ENCODE measurements at regions not wholly inside any gene's neighbourhood (a gene's known extent, or its start where the extent isn't known, plus 50 kb on each side); places are given as distances from the start of the nearest gene placed in this dataset.
"Not testable (repeated sequence)": the region's sequence is repeated elsewhere in the genome, so short reads cannot be mapped to it uniquely, and the experiment has no call there.

DNA sequence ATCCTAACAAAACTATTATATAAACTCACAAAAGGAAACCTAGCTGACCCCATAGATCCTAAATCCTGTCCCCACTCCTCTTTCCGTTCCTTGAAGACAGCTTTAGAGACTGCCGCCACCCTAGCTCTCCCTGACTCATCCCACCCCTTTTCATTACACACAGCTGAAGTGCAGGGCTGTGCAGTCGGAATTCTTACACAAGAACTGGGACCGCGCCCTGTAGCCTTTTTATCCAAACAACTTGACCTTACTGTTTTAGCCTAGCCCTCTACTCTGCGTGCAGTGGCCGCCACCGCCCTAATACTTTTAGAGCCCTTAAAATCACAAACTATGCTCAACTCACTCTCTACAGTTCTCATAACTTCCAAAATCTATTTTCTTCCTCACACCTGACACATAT lies 264.0 kb downstream of the SMARCA2 start:
- not testable (repeated sequence) for DNase-seq

DNA sequence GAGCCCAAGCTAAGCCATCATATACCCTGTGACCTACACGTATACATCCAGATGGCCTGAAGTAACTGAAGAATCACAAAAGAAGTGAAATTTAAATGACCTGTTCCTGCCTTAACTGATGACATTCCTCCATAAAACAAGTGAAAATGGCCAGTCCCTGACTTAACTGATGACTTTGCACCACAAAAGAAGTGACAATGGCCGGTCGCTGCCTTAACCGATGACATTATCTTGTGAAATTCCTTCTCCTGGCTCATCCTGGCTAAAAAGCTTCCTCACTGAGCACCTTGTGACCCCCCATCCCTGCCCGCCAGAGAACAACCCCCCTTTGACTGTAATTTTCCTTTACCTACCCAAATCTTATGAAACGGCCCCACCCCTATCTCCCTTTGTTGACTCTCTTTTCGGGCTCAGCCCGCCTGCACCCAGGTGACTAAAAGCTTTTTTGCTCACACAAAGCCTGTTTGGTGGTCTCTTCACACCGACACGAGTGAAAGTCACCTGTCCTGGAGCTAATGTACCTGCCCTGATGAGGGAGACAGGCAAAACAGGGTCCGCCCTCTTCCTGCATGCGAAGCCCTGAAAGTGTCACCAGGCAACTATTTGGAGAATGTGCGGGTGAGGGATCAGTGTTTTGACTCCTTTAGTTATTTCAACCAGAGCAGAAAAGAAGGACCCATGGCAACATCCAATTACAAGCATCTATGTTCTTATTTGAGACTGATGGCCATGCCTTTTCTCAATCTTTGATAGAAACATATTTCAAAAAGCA lies 266.1 kb downstream of the SMARCA2 start:
- DNase-seq, result no peak

DNA sequence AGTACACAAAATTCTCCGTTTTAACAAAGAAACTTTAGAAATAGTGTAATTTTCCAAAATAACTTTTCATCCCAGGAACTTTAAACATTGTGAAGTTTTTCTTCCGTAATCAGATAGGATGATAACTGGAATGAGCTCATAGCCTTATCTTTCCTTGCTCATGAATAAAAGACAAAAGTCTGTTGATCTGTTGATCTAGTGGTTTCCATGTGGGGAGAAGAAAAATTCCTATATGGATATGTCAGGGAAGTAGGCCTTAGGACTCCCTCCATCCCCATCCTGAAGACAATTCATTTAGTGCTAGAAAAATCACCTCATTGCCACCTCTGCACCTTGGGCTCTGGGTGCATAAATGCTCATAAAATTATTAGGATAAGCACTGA lies 266.6 kb downstream of the SMARCA2 start:
- no peak for DNase-seq

DNA sequence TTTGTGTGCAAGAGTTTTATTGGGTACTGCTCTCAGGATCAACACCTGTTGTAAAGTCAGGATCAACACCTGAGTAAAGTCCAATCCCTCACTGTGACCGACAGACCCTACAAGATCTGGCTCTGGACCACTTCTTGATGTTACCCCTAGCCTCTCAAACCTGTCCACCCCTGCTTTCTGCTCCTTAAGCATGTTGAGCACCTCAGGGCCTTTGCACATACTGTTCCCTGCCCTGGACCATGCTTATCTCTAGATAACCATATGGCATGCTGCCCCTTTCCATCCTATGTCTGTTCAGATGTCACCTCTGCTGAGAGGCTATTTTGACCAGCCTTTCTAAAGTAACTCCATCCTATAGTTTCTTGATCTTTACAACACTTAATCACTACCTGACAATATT lies 269.6 kb downstream of the SMARCA2 start:
- no peak for DNase-seq

DNA sequence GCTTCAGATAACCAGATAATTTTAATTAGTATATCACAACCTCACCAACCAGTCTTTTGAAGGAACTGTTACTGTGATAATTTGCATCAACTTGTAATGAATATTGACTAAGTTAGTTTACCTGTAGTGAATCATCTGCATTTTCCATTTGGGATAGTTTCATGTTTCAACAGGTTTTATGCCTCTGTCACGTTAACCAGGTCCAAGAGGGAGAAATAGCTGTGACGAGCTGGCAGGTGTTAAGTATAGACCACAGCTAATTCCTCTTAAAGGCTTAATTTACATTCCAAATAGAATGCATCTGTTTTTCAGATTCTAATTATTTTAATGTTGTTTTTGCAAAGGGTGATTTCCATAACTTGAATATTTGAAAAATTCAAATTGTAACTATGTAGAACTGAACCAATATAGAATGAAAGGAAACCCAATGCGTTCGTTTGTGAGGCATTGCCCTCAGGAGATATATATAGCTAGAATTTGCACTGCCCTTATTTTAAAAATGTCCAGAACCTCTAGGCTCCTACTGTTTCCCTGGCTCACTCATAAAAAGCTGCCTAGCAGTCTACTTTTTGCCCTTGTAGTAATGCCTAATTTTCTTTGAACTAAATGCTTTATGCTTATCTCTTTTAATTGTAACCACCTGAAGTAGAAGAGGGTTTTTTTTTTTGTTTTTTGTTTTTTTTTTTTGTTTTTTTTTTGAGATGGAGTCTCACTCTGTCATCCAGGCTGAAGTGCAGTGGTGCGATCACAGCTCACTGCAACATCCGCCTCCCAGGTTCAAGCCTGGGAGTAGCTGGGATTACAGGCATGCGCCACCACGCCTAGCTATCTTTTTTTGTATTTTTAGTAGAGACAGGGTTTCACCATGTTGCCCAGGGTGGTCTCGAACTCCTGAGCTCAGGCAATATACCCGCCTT lies 270.5 kb downstream of the SMARCA2 start:
- no peak for DNase-seq

DNA sequence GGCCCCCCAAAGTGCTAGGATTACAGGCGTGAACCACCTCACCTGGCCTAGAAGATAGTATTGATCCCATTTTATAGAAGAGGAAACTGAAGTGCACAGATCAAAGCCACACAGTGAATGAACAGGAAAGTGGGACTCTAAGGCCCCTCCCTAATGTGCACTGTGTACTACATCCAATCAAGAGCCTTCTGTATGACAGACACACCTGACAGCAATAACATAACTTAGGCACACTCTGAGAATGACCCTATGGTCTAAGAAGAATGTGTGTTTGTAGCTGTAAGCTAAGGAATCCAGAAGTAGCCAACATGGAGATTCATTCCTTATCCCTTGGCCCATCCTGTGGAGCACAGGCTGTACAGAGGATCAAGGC lies 271.2 kb downstream of the SMARCA2 start:
- no peak for DNase-seq

DNA sequence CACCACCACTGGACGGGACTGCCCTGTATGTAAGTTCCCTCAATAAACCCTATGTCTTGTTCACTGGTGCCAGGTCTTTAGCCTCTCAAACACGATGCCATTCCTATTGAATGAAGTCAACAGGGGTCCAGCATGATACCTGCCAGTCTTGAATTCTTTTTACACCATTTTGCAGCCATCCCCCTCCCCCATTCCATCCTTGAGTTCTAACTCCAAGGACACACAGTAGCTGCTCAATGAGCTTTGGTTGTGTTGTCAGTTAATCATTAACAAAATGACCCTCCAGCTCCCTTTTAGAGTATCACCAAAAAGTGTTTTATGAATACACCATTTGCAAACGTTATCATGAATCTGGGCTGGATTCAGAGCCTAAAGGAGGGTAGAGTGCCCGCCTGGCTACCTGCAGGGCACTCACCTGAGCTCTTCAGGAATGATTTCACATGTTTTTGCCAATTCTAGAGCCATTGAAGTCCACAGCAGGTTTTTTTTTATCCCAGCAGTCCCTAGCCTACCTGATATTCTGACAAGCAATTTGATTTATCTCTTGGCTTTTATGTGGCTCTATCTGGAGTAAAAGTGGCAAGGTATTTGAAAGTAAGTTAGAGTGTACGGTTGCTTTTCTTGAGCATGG lies 271.8 kb downstream of the SMARCA2 start:
- no peak for DNase-seq

DNA sequence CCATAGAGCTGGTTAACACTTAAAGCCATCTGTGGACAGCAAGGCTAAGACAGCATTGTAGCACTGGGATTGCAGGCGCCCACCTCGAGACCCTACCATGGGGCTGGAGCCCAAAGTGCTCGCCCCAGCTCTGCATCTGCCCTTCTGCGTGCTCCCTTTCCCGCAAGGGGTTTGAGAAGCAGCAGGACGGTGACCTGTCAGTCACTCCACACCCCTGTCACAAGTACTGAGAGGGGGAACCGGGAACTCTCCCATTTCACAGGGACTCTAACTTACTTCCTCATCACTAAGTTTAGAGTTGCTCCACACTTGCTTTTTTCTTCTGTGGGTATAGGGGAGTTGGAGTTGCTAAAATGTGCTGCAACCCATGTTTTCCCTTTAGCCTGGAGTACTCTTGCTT lies 273.2 kb downstream of the SMARCA2 start:
- DNase-seq, result no peak

DNA sequence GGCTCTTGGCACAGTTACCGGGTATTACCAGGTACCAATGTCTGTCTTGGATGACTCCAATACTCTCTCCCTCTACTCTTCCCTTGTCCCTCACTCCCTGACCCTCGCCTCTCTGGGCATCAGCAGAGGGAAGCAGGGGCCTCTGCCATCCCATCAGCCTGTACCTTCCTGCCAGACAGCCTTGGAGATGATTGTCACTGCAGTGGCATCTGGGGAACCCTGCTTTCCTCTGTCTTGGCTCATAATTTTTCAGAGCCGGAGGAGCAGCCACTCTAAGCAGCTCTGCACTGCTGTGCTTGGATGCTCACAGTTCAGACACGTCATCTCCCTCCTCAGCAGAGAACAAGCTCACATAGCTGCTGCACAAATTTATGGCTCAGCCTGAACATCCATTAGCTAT lies 274.1 kb downstream of the SMARCA2 start:
- DNase-seq, result no peak

DNA sequence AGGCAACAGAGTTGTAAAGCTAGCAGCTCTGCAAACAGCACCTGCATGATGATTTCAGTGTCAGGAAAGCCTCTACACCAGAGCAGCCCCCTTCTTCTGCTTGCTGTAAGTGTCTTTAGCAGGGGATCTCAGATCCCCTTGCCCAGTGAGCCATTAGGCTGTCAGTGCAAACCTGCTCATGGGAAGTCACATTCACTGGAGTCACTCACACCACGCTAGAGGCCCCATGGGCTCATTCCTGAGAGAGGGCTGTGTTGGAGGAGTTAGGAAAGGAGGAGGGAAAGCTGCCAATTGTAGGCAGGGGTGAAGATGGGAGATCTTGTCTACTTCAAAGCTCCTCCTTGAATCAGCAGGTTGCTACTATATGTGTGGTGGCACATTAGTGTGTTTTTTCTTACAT lies 275.2 kb downstream of the SMARCA2 start:
- DNase-seq, result no peak

DNA sequence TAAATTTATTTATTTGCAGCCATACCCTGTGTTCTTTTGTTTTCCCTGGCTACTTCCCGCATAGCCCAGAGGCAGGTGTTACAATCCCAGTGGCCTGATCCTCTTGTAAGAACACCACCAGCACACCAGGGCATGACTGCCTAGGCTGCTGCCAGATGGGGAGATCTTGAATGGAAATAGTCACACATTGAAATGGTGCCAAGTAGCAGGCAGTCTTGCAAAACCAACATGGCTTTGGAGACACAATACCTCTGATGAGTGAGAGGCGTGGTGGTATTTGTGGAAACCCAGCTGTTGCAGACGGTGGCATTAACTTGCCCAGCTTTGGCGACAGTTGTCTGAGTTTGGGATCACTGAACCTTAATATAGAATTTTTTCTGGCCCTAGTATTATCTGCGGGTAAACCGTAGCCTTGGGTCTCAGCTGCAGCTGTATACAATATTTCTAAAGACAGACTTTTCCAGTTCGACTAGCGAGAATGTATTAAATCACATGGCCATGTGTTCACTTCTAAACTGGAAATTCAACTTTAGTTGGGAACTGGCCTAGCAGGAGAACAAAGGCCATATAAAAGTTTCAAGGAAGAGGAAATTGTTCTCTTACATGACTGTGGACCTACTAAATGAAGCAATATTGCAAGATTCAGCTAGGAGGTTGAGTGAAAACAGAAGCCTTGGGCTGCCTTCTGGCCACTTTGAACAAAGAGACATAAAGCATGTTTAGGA lies 277.0 kb downstream of the SMARCA2 start:
- DNase-seq, result peak in 1 of 2 experiments; percentile 51

DNA sequence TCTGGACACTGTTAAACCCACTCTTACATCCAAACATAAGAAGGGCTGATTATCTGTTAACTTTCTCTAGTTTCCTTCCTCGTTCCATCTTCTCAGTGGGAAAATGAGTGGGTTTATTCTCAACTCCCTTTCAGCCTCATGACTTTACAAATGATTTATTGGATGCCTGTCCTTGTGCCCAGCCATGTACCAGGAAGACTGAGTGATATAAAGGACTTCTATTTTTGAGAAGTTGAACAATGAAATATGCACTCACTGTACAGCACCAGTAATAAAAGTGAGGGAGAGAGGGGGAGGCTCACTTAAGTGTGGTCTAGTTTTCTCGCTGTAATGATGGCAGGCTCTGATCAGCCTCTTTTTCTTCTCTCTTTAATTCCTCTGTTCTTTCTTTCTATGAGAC lies 277.6 kb downstream of the SMARCA2 start:
- no peak for DNase-seq

DNA sequence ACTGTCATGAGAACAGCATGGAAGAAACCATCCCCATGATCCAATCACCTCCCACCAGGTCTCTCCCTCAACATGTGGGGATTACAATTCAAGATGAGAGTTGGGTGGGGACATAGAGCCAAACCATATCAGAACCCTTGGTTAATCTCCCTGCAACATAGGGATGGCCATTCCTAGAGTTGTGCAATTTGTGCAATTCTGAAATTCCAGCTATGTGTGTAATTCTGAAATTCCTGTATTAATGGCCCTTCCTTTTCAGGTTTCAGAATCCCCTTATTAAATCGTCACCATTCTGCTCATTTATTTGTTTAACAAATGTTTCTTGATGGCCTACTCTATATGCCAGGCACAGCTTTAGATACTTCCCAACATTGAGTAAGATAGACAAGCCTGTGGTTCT lies 282.6 kb downstream of the SMARCA2 start:
- no peak for DNase-seq

DNA sequence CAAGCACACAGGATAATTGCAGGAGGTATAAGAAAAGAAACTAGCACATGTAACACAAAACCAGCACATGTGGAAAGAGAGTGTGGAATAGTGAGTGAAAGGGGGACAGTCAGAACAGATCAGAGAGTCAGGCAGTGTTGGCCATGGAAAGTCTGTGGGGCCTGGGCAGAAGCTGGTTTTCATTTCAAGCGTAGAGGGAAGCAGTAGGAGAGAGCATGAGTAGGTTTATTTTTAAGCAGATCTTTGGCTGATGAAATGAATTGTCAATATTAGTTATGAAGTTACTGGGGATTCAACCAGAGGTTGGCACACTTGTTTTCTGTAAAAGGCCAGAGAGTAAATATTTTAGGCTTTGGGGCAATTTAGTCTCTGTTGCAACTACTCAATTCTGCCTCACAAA lies 283.1 kb downstream of the SMARCA2 start:
- DNase-seq, result no peak

DNA sequence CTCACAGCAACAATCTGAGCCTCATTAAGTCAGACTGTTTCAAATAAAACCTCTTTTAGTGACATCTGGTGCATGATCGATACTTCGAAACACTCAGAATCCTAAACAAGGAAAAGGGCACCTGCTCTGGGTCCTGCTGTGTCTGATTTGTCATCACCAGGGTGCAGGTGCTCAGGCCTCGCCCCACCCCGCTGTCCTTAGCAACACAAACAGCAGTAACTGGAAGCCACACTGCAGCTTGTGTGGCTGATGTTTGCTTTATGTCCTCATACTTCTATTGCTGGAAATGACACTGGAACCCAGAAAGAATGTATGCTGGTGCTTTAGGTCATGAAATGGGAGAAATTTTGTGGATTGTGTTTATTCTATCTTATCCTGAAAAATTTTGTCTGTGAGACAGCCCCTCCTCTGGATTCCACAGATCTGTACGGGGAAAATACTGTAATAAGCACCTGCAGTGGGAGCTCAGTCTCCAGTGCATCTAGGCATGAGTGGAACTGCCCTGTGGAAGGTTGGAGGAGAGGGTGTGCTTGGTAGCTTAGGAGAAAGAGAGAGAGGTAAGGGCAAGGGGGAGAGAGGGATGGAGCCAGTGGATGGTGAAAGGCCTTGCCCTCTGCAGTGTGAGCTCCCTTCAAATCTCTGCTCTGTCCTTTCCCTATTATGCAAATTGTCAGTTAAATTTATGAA lies 284.2 kb downstream of the SMARCA2 start:
- peak; percentile 94 for DNase-seq

DNA sequence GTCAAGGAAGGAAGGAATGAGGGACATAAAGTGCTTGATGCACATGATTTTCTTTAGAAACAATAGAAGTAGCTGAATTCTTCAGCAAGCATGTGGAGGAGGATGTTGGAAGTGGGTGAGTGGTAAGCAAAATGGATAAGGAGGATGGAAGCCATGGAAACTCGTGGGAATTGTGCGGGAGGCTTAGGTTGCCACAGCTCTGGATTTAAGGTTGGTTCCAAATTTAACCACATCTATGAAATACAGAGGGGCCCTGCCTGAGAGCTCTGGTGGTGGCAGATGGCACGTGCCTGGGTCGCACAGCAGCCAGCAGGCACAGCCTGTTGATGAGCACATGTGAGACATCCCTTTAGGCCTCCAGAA lies 284.7 kb downstream of the SMARCA2 start:
- DNase-seq, result no peak

DNA sequence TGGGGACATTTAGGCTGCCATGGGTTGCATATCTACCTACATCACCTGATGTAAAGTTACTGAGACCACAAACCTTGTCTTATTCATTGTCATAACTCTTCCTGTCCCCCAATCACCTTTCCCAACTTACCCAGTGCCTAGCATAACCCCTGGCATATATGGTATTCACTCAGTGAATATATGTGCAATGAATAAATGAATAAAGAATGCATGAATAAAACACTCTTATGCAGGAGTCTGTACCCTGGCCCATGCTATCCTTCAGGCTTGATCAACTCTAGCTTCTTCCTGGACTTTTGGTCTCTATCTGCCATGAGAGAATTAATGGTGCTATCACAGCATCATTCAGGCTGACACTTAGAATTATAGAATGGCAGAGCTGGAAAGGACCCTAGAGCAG lies 285.2 kb downstream of the SMARCA2 start:
- DNase-seq, result no peak

DNA sequence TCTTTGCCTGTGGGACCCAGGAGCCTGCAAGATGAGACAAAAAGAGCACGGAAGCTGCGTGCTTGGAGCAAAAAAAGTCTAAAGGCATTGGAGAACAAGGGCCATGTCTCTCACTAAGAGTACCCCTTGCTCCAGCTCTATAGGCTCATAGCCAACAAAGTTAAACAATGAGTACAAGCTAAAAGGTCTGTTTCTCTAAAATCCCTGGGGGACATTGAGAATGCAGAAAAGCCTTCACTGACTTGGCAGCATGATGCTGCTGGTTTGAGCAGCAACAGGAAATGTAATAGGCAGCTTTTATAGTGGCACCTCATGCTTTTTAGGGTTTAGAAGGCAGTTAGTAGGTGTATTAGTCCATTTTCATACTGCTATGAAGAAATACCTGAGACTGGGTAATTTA lies 287.5 kb downstream of the SMARCA2 start:
- DNase-seq, result no peak

DNA sequence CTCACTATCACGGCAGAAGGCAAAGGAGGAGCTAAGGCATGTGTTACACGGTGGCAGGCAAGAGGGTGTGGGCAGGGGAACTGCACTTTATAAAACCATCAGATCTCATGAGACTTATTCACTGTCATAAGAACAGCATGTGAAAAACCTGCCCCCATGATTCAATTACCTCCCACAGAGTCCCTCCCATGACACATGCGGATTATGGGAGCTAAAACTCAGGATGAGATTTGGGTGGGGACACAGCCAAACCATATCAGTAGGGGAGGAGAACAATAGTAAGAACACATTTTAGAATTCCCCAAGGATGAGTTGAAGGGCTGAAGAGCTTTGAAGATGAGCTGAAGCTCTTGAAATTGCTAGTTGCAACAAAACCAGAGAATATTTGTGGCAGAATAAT lies 287.9 kb downstream of the SMARCA2 start:
- DNase-seq, result no peak

DNA sequence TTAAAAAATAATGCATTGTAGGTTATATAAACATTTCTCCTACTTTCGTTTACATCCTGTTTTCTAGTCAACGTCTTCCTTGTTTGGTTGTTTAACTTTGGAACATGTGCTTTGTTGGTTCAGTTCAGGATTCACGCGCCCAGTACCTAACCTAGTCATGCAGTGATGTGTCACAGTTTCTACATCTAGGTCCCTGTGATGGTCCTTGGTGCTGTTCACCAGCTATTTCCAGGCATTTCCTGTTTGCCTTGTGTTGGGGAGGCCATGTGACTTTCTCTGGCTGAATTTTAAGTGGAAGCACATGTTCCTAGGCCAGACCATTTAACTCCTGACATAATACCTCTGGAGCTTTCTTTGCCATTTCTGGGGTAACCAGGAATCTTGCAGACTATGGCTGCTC lies 292.3 kb downstream of the SMARCA2 start:
- DNase-seq, result no peak

DNA sequence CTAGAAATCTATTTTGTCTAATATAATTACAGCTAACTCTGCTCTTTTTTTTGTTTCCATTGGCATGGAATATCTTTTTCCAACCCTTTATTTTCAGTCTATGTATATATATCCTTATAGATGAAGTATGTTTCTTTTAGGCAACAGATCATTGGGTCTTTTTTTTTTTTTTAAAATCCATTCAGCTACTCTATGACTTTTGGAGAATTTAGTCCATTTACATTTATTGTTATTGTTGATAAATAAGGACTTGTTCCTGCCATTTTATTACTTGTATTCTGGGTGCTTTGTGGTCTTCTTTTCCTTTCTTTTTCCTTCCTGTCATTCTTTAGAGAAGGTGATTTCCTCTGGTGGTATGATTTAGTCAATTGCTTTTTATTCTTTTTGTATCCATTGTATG lies 296.8 kb downstream of the SMARCA2 start:
- no peak for DNase-seq

DNA sequence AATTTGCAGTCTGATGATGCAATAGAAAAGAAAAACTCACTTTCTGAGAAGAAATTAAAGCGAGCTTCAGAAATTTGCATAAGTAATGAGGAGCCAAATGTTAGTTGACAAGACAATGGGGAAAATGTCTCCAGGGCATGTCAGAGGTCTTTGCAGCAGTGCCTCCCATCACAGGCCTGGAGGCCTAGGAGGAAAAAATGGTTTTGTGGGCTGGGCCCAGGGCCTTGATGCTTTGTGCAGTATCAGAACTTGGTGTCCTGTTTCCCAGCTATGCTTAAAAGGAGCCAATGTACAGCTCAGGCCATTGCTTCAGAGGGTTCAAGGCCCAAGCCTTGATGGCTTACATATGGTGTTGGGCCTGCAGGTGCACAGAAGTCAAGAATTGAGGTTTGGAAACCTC lies 298.4 kb downstream of the SMARCA2 start:
- no peak for DNase-seq

DNA sequence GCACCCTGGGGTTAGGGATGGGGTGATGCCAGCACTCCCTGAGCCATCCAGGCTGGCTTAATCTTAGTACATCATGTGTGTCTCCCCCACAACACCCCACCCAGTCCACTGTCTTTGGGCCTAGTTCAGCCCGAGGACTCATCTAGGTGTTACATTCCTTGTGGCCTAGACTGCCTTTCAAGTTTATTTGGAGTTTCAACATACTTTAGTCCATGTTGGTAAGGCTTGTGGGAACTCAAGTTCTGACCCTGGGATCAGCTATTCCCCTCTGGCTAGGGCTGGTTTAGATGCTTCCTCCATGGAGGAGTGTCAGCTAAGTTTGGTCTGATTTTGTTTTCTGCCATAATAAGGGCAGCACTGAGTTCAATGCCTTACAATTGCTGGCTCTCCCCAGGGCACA lies 302.4 kb downstream of the SMARCA2 start:
- DNase-seq, result no peak
